ENCODE measurements at regions not wholly inside any gene's neighbourhood (a gene's known extent, or its start where the extent isn't known, plus 50 kb on each side); places are given as distances from the start of the nearest gene placed in this dataset.

- no peak for DNase-seq (ENCODE audit: low read depth)
Observed at GRCh38 chr5:6169660-6170059, 208.7 kb downstream of the MED10 start.

DNA sequence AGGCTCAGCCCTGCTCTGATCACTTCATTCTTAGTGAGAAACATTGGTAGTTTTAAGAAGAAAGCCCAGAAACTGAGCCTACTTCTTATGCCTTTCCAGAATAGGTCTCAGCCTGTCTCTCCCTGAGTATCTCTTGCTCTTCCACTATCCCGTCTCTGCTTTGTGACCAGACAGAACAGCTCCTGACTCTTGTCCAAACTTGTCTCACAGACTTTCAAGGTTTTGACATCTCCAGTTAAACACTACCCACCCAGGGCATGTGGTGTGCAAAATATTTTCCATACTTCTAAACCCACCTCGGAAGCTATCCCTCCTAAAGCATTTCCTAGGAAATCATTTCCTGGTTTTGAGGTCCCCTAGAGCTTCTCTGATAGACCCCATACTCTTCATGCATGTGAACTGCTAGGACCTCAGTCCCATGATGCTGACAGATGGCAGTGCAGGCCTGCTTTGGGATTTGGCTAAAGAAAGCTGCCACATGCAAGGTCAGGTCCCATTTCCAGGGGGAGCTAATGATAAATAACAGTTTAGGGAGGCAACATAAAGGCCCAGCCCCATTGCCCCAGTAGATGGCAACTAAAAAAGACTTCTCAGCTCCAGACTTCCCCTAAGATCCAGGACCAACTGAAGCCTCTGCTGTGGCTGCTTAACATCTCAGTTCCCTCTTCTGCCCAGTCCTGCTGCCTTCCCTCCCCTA, 211.5 kb downstream of the MED10 start:
- no peak for DNase-seq (ENCODE audit: low read depth)

DNA sequence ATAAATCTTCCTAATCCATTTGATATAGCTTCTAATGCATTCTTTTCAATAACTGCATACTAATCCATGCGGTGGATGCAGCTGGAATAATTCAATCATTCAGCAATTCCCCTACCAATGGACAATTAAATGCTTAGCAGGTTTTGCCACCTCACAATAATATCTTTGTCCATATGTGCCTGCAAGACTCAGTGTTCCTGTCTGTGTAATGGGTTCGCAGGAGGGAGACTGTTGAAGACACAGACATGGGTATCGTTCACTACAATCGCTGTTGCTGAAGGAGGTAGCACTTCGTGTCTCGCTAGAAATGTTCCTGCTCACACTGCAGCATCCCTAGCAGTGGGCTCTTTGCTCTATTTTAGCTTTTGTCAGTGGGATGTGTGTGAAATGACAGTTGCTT, 214.4 kb downstream of the MED10 start:
- DNase-seq (ENCODE audit: low read depth): no peak

DNA sequence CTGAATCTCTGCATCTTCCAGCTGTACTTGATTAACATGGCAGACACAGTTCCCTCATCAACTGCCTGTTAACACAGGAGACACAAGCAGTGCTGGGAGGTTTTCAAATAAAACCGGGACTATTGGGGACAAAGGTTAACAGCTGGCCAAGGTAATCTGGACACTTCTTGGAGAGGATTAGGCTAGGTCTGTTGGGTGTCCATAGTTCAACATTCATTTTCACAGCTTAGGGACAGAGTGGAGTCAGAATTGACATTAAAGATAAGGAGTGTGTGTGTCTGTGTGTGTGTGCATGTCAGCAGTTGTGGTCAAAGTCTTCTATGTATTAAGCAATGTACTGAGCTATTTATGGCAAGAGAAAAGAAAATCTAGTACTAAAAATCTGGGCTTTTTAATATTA, 216.2 kb downstream of the MED10 start:
- DNase-seq (ENCODE audit: low read depth): no peak

DNA sequence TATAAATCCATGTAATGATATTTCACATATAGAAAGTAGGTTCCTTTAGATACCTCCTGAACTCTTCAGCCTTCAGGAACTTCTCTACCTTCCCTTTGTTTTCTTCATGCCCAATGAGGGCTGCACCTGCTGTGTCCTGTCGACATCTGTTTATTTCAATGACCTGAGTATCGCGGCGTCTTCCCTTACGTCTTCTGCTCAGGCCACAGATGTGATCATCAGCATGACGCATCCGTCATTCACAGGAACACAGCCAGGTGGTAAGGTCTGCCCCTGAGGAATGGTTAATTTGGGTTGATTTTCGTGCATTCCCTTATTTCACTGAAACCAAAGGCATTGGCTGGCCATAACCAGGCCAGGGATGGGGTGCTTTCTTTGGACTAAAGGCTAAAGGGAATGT, 217.1 kb downstream of the MED10 start:
- DNase-seq (ENCODE audit: low read depth): no peak

- DNase-seq (ENCODE audit: low read depth): no peak
Observed at GRCh38 chr5:6159832-6160430, 218.4 kb downstream of the MED10 start.

GRCh38 chr5:6158974-6159831, 219.1 kb downstream of the MED10 start:
- no peak for DNase-seq (ENCODE audit: low read depth)

GRCh38 chr5:6154216-6154615, 224.1 kb downstream of the MED10 start:
- no peak for DNase-seq (ENCODE audit: low read depth)

DNA sequence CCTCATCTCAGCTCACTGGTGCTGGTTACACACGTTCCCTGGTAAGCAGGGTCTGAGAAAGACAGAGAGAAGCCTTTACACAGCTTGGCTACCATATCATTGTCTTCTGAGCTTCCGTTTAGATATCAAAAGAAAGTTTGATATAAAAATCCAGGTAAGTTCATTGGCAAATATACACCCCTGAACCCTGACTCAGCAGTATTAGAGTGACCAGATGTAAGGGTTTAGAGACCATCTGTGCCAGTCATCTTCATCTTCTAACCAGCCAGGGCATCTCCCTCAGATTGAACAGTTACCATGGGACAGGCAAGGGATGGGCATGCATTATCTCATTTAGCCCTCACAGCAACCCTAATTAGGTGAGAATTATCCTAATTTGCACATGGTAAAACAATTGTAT, 232.1 kb downstream of the MED10 start:
- DNase-seq (ENCODE audit: low read depth): no peak

DNA sequence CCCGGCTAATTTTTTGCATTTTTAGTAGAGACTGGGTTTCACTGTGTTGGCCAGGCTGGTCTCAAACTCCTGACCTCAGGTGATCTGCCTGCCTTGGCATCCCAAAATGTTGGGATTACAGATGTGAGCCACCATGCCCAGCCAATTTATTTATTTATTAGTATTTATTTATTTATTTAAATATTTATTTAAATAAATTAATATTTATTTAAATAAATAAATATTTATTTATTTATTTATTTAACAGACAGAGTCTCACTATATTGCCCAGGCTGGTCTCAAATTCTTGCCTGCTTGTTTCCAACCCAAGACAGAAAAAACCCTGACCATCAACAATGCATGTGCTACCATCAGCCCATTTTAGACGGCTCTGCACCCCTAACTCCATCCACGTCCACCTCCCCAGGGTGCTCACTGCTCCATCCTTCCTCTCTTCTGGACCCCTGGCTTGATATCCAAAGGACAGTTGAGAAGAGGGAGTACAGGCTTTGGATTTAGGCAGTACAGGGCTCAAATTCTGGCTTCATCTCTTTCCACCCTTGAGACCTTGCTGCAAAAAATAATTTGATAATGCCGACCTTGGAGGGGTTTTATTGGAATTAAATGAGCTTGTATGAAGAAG, 232.6 kb downstream of the MED10 start:
- no peak for DNase-seq (ENCODE audit: low read depth)

DNA sequence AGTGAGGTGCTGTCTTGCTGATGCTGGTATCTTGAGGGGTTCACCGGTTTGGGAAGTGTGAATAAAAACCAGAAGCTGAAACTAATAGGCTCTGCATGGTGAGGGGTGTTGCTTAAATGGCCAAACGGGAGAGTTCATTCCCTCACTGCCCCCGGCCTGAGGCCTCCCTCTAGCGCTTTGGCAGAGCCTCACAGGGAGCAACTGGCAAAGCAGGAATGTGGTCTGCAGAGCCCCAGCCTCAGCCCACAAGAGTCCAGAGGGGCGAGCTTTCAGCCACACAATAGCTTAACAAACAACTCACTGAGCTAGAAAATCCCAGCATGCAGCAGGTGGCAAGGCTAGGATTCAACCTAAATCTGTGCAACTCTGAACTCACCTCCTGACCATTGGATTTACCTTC, 234.8 kb downstream of the MED10 start:
- DNase-seq (ENCODE audit: low read depth): no peak

DNA sequence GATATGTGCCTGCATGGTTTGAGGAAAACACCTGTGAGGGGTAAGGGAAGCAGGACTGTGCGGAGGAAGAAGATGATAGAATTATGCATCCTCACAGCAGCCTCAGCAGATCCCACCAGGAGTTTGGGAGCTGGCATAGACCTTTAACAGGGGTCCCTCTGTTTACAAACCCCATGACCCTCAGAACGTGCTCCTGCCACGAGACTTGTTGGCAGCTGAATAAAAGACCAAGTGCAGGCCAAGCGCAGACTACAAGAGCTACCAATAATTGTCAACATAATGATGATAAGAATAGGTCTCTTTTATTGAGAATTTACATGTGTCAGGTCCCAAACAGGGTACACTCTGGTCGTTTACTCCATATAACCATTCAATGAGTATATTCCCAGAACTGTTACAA, 236.0 kb downstream of the MED10 start:
- DNase-seq (ENCODE audit: low read depth): no peak

GRCh38 chr5:6140219-6140618, 238.1 kb downstream of the MED10 start:
- no peak for DNase-seq (ENCODE audit: low read depth)

GRCh38 chr5:6135977-6136376, 242.4 kb downstream of the MED10 start:
- no peak for DNase-seq (ENCODE audit: low read depth)

DNA sequence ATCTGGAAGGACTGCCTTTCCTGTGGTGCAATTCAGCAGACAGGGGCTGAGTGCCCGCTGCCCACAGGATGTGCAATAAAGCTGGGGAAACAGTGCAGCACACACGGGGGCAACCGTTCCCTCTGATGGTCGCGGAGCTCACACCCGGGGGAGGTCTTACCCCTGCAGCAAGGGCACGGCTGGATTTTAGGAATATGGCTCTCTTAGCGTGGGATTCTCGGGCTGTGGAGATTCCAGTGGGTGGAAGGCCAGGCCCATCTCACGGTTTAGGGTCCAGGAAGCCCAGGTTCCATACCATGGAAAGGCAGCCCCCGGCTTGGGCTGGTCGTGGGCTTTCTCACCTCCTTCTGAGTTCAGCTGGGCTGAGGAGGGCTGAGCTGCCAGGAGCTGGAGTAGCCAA, 244.1 kb downstream of the MED10 start:
- no peak for DNase-seq (ENCODE audit: low read depth)

GRCh38 chr5:6125781-6126180, 252.6 kb downstream of the MED10 start:
- no peak for DNase-seq (ENCODE audit: low read depth)

- DNase-seq (ENCODE audit: low read depth): no peak
Observed at GRCh38 chr5:6118691-6119090, 259.7 kb downstream of the MED10 start.

DNA sequence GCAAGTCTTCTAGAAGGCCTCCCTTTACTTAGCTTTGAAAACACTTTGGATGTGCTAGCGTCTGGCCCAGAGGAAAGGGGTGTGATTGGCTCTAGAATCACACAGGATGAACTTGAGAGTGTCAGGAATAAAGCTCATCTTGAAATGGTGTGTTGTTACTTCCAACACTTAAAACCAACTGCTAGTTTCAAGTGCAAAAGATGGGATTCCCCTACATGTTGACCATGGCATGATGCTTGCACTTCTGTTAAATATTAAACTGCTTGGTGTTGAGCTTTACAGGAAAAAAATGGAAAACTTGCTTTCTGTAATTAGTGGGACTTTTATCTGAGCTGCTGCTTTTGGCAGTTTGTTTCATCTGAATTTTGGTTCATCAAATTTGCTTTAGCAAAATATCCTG, 261.1 kb downstream of the MED10 start:
- no peak for DNase-seq (ENCODE audit: low read depth)

GRCh38 chr5:6115852-6116251, 262.5 kb downstream of the MED10 start:
- DNase-seq (ENCODE audit: low read depth): no peak

DNA sequence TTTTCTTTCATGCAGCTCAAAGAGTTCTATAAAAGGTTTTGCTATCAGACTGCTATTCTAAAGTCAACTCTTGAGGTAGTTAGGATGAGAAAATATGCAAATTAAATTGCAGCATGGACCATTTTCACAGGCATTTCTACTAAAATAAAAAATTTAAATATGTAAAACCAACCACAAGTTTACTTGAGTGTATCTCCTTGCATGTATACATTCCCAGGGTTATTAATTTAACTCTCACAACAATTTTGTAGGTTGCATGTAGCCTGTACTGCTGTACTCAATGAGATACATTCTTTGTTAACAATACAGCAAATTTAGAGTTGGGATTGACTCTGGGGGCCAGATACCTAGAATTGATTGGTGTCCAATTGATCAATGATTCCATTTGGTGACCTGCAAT, 265.8 kb downstream of the MED10 start:
- DNase-seq (ENCODE audit: low read depth): no peak

- DNase-seq (ENCODE audit: low read depth): no peak
Observed at GRCh38 chr5:6112125-6112524, 266.2 kb downstream of the MED10 start.

DNA sequence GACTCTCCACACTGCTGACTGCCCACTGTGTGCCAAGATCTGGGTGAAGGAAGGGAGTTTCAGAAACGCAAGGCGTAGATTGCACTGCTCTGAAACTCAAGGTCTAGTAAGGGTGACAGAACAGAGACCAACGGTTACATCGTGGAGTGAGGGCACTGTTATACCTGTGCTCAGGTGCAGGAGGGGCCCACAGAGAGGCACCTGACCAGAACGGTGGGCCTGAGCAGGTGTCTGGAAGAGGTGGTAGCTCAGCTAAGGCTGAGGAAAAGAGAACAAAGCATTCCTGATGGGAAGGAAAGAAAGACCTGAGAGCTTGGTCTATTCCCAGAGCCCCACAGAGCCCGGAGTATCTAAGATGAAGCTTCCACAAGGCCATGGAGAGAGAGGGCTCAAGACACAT, 267.2 kb downstream of the MED10 start:
- no peak for DNase-seq (ENCODE audit: low read depth)
